ENCODE measurements at regions not wholly inside any gene's neighbourhood (a gene's known extent, or its start where the extent isn't known, plus 50 kb on each side); places are given as distances from the start of the nearest gene placed in this dataset.
"Not testable (repeated sequence)": the region's sequence is repeated elsewhere in the genome, so short reads cannot be mapped to it uniquely, and the experiment has no call there.

DNA sequence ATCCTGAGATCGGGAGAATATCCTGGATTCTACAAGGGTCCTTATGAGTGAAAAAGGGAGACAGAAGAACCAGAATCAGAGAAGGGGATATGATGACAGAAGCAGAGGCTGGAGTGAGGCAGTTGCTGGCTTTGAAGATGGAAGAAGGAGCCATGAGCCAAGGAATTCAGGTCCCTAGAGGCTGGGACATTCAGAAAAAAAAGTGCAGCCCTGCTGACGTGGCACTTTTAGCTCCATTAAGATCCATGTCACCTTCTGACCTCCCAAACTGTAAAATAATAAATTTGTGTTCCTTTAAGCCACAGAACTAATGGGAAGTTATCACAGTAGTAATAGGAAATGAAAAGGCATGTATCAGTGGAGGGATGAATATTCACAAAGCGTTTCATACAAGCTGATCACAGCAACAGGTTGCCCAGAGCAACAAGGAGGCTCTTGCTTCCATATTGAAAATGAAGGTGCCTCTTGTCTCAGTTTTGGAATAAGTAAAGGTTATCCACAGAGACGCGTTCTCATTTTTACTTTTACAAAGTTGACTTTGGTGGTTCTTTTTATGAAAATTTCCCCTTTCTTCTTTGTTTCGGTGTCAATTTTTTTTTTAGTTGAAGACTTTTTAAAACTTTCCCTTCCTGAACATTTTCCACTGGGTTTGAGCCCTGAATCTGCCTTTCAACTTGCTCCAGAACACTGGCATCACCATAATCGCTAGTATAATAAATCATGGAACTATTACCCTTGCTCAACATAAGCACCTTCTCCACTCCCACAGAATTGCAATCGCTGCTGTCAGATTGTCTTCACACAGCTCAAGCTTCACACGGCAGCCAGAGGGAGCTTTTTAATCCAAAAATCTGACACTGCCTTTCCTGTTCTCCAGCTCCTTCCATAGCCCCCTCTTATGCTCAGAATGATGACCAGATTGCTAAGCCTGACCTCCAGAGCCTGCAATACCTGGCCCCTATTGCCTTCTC lies 127.6 kb upstream of the RBPJ start:
- DNase-seq: no peak
- WGBS, 2 donors: 65 to 67% methylated on average over 9 of the region's 9 CpGs
- Histone ChIP-seq H3K27me3 (ENCODE audit: control insufficient read depth in 1 of 2, insufficient read depth in 2 of 2, low read length in 1 of 2) (no peaks in the 10 kb centered on the region), H3K9me3 (ENCODE audit: control insufficient read depth, low read length) (no peaks in the 10 kb centered on the region), H3K4me3 (ENCODE audit: low read length in 2 of 2) (no peak overlapping the region), H3K4me1 (ENCODE audit: control insufficient read depth in 1 of 2, insufficient read depth in 2 of 2, low read length in 2 of 2) (no peaks in the 10 kb centered on the region), H3K36me3 (ENCODE audit: control insufficient read depth in 1 of 2, insufficient read depth in 2 of 2, low read length in 1 of 2) (no peaks in the 10 kb centered on the region), H3K27ac (ENCODE audit: low read depth in 1 of 2, low read length in 2 of 2) (no peak overlapping the region)
- intact Hi-C loops (cut with DNase I): no loop called here
- no peak for ATAC-seq (ENCODE audit: low FRiP score)

GRCh38 chr4:26194764-26195163 lies 126.0 kb upstream of the RBPJ start:
- intact Hi-C loops (cut with DNase I): no loop called here

GRCh38 chr4:26196567-26196966 lies 124.2 kb upstream of the RBPJ start:
- Histone ChIP-seq H3K27me3 (ENCODE audit: control insufficient read depth in 1 of 2, insufficient read depth in 2 of 2, low read length in 1 of 2) (no peaks in the 10 kb centered on the region), H3K4me1 (ENCODE audit: control insufficient read depth in 1 of 2, insufficient read depth in 2 of 2, low read length in 2 of 2) (no peaks in the 10 kb centered on the region), H3K27ac (ENCODE audit: low read depth in 1 of 2, low read length in 2 of 2) (no peak overlapping the region), H3K4me3 (ENCODE audit: low read length in 2 of 2) (no peak overlapping the region), H3K36me3 (ENCODE audit: control insufficient read depth in 1 of 2, insufficient read depth in 2 of 2, low read length in 1 of 2) (no peaks in the 10 kb centered on the region), H3K9me3 (ENCODE audit: control insufficient read depth, low read length) (no peaks in the 10 kb centered on the region)
- 57 to 73% methylated on average over 5 of the region's 5 CpGs for WGBS, 2 donors
- ATAC-seq (ENCODE audit: low FRiP score): no peak
- intact Hi-C loops (cut with DNase I): no loop called here
- DNase-seq: no peak

More at GRCh38 chr4:26194764-26195163, 126.0 kb upstream of the RBPJ start:
- no peaks in the 10 kb centered on the region for H3K36me3 ChIP-seq (ENCODE audit: control insufficient read depth in 1 of 2, insufficient read depth in 2 of 2, low read length in 1 of 2)
- WGBS, 2 donors: 85 to 87% methylated on average over 3 of the region's 3 CpGs
- no peaks in the 10 kb centered on the region for H3K4me1 ChIP-seq (ENCODE audit: control insufficient read depth in 1 of 2, insufficient read depth in 2 of 2, low read length in 2 of 2)
- no peaks in the 10 kb centered on the region for H3K27me3 ChIP-seq (ENCODE audit: control insufficient read depth in 1 of 2, insufficient read depth in 2 of 2, low read length in 1 of 2)
- no peak for ATAC-seq (ENCODE audit: low FRiP score)
- no peak overlapping the region for H3K4me3 ChIP-seq (ENCODE audit: low read length in 2 of 2)
- no peaks in the 10 kb centered on the region for H3K9me3 ChIP-seq (ENCODE audit: control insufficient read depth, low read length)
- no peak for DNase-seq
- no peak overlapping the region for H3K27ac ChIP-seq (ENCODE audit: low read depth in 1 of 2, low read length in 2 of 2)

GRCh38 chr4:26197018-26197779 lies 123.6 kb upstream of the RBPJ start:
- intact Hi-C loops (cut with DNase I): no loop called here
- no peak for ATAC-seq (ENCODE audit: low FRiP score)
- no peak for DNase-seq
- Histone ChIP-seq H3K36me3 (ENCODE audit: control insufficient read depth in 1 of 2, insufficient read depth in 2 of 2, low read length in 1 of 2) (no peaks in the 10 kb centered on the region), H3K27ac (ENCODE audit: low read depth in 1 of 2, low read length in 2 of 2) (no peak overlapping the region), H3K27me3 (ENCODE audit: control insufficient read depth in 1 of 2, insufficient read depth in 2 of 2, low read length in 1 of 2) (no peaks in the 10 kb centered on the region), H3K4me1 (ENCODE audit: control insufficient read depth in 1 of 2, insufficient read depth in 2 of 2, low read length in 2 of 2) (no peaks in the 10 kb centered on the region), H3K9me3 (ENCODE audit: control insufficient read depth, low read length) (no peaks in the 10 kb centered on the region), H3K4me3 (ENCODE audit: low read length in 2 of 2) (no peak overlapping the region)
- WGBS, 2 donors: 75 to 81% methylated on average over 9 of the region's 9 CpGs

- H3K4me3 ChIP-seq (ENCODE audit: low read length in 2 of 2); DNase-seq; H3K27me3 ChIP-seq (ENCODE audit: control insufficient read depth in 1 of 2, insufficient read depth in 2 of 2, low read length in 1 of 2); ATAC-seq (ENCODE audit: low FRiP score); H3K27ac ChIP-seq (ENCODE audit: low read depth in 1 of 2, low read length in 2 of 2); H3K4me1 ChIP-seq (ENCODE audit: control insufficient read depth in 1 of 2, insufficient read depth in 2 of 2, low read length in 2 of 2); H3K9me3 ChIP-seq (ENCODE audit: control insufficient read depth, low read length); H3K36me3 ChIP-seq (ENCODE audit: control insufficient read depth in 1 of 2, insufficient read depth in 2 of 2, low read length in 1 of 2); intact Hi-C loops (cut with DNase I): not testable (repeated sequence)
- 64 to 76% methylated on average over 8 of the region's 8 CpGs for WGBS, 2 donors
Measured at GRCh38 chr4:26198931-26199330, 121.9 kb upstream of the RBPJ start.

DNA sequence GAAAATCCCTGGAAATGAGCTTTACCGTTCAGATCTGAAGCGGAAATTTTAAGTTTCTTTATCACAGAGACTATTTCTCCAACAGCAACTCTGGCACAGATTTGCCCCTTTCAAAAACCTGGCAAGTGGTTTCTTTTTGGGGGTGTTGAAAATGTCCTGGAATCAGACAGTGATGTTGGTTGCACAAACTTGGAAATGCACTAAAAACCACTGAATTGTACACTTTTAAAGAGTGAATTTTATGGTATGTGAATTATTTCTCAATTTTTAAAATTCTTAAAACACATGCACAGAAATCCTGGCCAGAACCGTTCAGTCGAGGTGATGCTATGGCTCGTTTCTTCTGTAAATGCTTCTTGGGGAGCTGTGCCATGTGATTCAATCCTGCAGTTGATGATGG lies 121.2 kb upstream of the RBPJ start:
- Histone ChIP-seq H3K4me3 (ENCODE audit: low read length in 2 of 2) (no peak overlapping the region), H3K36me3 (ENCODE audit: control insufficient read depth in 1 of 2, insufficient read depth in 2 of 2, low read length in 1 of 2) (no peaks in the 10 kb centered on the region), H3K27me3 (ENCODE audit: control insufficient read depth in 1 of 2, insufficient read depth in 2 of 2, low read length in 1 of 2) (no peaks in the 10 kb centered on the region), H3K27ac (ENCODE audit: low read depth in 1 of 2, low read length in 2 of 2) (no peak overlapping the region), H3K9me3 (ENCODE audit: control insufficient read depth, low read length) (no peaks in the 10 kb centered on the region), H3K4me1 (ENCODE audit: control insufficient read depth in 1 of 2, insufficient read depth in 2 of 2, low read length in 2 of 2) (no peaks in the 10 kb centered on the region)
- DNase-seq: no peak
- no peak for ATAC-seq (ENCODE audit: low FRiP score)
- WGBS, 2 donors: 4 to 13% methylated on average over 5 of the region's 5 CpGs
- intact Hi-C loops (cut with DNase I): no loop called here

DNA sequence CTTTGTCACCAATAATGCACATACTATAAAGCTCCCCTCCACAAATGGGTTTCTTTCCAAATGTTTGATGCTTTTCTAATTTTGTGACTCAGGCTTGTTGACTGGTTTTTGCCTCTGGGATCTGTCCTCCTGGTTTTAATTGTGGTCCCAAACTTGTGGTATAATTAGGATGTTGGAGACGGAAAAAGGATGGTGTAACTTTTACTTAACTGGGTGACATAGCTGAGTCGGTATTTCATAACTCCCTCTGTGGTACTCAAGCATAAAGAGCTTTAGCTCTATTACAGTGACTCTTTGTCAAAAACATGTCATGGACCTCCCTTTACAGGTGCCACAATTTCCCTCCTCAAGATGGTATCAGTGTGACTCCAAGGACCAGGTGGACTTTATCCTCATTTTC lies 119.7 kb upstream of the RBPJ start:
- WGBS, 2 donors: 66 to 84% methylated on average over 2 of the region's 2 CpGs
- intact Hi-C loops (cut with DNase I): loop anchor here (10.0 kb wide), 2 partner anchors 124 to 176 kb away; partner anchors contain the start of gene RBPJ (in 1 of the 2)
- H3K27me3 ChIP-seq (ENCODE audit: control insufficient read depth in 1 of 2, insufficient read depth in 2 of 2, low read length in 1 of 2): no peaks in the 10 kb centered on the region
- no peaks in the 10 kb centered on the region for H3K9me3 ChIP-seq (ENCODE audit: control insufficient read depth, low read length)
- no peaks in the 10 kb centered on the region for H3K4me1 ChIP-seq (ENCODE audit: control insufficient read depth in 1 of 2, insufficient read depth in 2 of 2, low read length in 2 of 2)
- no peak for DNase-seq
- ATAC-seq (ENCODE audit: low FRiP score): no peak
- no peak overlapping the region for H3K27ac ChIP-seq (ENCODE audit: low read depth in 1 of 2, low read length in 2 of 2)
- no peak overlapping the region for H3K4me3 ChIP-seq (ENCODE audit: low read length in 2 of 2)
- no peaks in the 10 kb centered on the region for H3K36me3 ChIP-seq (ENCODE audit: control insufficient read depth in 1 of 2, insufficient read depth in 2 of 2, low read length in 1 of 2)

- intact Hi-C loops (cut with DNase I): loop anchor here (10.0 kb wide), 2 partner anchors 120 to 180 kb away; partner anchors contain the start of gene RBPJ (in 1 of the 2)
- ATAC-seq (ENCODE audit: low FRiP score): no peak
- 74 to 78% methylated on average over 8 of the region's 8 CpGs for WGBS, 2 donors
Measured at GRCh38 chr4:26204249-26204825, 116.5 kb upstream of the RBPJ start.

More at GRCh38 chr4:26204249-26204825, 116.5 kb upstream of the RBPJ start:
- no peaks in the 10 kb centered on the region for H3K9me3 ChIP-seq (ENCODE audit: control insufficient read depth, low read length)
- H3K27ac ChIP-seq (ENCODE audit: low read depth in 1 of 2, low read length in 2 of 2): no peak overlapping the region
- peaks cover 0 to 4% of the 10 kb centered on the region in 2 donors for H3K4me1 ChIP-seq (ENCODE audit: control insufficient read depth in 1 of 2, insufficient read depth in 2 of 2, low read length in 2 of 2)
- no peaks in the 10 kb centered on the region for H3K27me3 ChIP-seq (ENCODE audit: control insufficient read depth in 1 of 2, insufficient read depth in 2 of 2, low read length in 1 of 2)
- no peak overlapping the region for H3K4me3 ChIP-seq (ENCODE audit: low read length in 2 of 2)
- no peaks in the 10 kb centered on the region for H3K36me3 ChIP-seq (ENCODE audit: control insufficient read depth in 1 of 2, insufficient read depth in 2 of 2, low read length in 1 of 2)
- no peak for DNase-seq

Data from aorta (tissue), 5 donors.